ENCODE measurements at regions not wholly inside any gene's neighbourhood (a gene's known extent, or its start where the extent isn't known, plus 50 kb on each side); places are given as distances from the start of the nearest gene placed in this dataset.
"Not testable (repeated sequence)": the region's sequence is repeated elsewhere in the genome, so short reads cannot be mapped to it uniquely, and the experiment has no call there.

DNA sequence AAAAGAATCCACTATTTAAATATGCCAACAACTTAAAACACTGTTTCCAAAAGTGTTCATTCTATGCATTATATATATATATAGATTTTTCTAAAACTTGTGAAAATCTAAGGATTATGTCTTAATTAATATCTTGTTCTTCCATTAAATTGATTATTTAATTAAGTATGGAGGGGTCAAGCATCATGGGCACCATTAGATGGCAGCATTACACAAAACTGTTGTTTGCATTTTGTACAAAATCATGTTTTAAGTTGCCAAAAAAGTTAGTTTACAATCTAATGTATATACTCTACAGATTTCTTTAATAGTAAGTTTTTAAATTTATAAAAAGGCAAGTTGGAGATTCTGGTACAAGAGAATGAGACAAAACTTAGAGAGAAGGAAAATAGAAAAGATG is 213.2 kb upstream of the EDNRB start:
- Histone ChIP-seq H3K36me3 (ENCODE audit: insufficient read depth, low read length) (no peaks in the 10 kb centered on the region), H3K4me1 (ENCODE audit: control insufficient read depth, insufficient read depth, low read length, unreplicated experiment) (no peaks in the 10 kb centered on the region), H3K4me3 (ENCODE audit: low read depth, low read length) (no peak overlapping the region), H3K79me2 (ENCODE audit: control insufficient read depth, insufficient read depth, low read length, unreplicated experiment) (no peaks in the 10 kb centered on the region), H3K27ac (ENCODE audit: low read depth, low read length) (no peak overlapping the region), H3K27me3 (ENCODE audit: insufficient read depth, low read length) (peaks cover 43% of the 10 kb centered on the region), H2AFZ (ENCODE audit: low read length, unreplicated experiment) (no peak overlapping the region)

DNA sequence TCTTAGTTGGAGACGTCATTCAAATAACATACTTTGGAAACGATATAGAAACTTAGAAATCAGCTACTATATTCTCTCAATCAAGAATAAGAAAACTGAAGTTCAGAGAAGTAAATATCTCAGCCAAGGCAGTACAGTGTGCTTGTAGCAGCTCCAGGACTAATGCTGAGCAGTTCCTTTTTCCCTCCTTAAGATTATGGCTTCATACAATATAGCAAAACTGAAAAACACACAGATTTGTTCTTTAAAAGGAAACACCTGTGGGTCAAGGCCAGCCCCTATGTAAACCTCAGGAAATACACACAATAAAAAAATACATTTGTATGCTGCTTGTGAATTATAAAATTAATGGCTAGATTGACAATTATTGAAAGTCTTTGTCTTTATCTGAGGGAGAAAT is 212.7 kb upstream of the EDNRB start:
- Histone ChIP-seq H3K79me2 (ENCODE audit: control insufficient read depth, insufficient read depth, low read length, unreplicated experiment) (no peaks in the 10 kb centered on the region), H3K4me3 (ENCODE audit: low read depth, low read length) (no peak overlapping the region), H3K36me3 (ENCODE audit: insufficient read depth, low read length) (no peaks in the 10 kb centered on the region), H3K27ac (ENCODE audit: low read depth, low read length) (no peak overlapping the region), H3K4me1 (ENCODE audit: control insufficient read depth, insufficient read depth, low read length, unreplicated experiment) (no peaks in the 10 kb centered on the region), H2AFZ (ENCODE audit: low read length, unreplicated experiment) (no peak overlapping the region), H3K27me3 (ENCODE audit: insufficient read depth, low read length) (peaks cover 46% of the 10 kb centered on the region)

DNA sequence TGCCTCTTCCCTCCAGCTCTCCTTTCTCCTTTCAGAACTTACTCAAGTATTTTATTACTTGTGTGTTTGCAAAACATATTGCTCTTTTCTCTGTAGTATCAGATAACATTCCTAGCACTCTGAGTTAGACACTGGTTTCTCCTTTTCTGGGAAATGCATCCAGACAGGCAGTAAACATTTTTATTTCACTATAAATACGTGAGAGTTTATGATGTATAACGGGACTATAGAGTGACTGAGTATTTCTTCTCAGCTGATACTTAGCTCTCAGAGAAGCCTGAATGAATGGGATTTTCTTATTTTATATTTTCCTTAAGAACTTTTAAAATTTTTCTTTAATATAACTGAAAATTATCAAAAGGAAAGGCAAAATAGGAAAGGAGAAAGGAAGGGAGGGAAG is 211.2 kb upstream of the EDNRB start:
- Histone ChIP-seq H3K27me3 (ENCODE audit: insufficient read depth, low read length) (peaks cover 46% of the 10 kb centered on the region), H3K27ac (ENCODE audit: low read depth, low read length) (no peak overlapping the region), H3K36me3 (ENCODE audit: insufficient read depth, low read length) (no peaks in the 10 kb centered on the region), H3K79me2 (ENCODE audit: control insufficient read depth, insufficient read depth, low read length, unreplicated experiment) (no peaks in the 10 kb centered on the region), H3K4me3 (ENCODE audit: low read depth, low read length) (no peak overlapping the region), H2AFZ (ENCODE audit: low read length, unreplicated experiment) (no peak overlapping the region), H3K4me1 (ENCODE audit: control insufficient read depth, insufficient read depth, low read length, unreplicated experiment) (no peaks in the 10 kb centered on the region)

DNA sequence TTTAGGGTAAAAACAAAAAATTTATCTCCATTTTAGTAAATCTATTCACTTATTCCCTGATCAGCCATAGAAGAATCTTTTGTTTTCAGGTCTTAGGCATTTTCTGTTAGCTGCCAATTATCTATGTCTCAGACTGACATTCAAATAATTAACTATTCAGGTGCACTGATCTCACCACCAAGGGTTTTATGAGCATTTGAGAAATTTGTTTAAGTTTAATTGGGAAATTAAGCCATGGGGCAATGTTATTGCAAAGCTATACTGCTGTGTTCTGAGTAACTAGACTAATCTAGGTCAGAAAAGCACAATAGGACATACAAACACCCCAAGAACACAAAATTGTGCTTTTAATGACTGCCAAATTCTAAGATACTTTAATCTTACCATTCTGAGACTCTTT is 210.7 kb upstream of the EDNRB start:
- Histone ChIP-seq H2AFZ (ENCODE audit: low read length, unreplicated experiment) (no peak overlapping the region), H3K4me1 (ENCODE audit: control insufficient read depth, insufficient read depth, low read length, unreplicated experiment) (no peaks in the 10 kb centered on the region), H3K27ac (ENCODE audit: low read depth, low read length) (no peak overlapping the region), H3K79me2 (ENCODE audit: control insufficient read depth, insufficient read depth, low read length, unreplicated experiment) (no peaks in the 10 kb centered on the region), H3K36me3 (ENCODE audit: insufficient read depth, low read length) (no peaks in the 10 kb centered on the region), H3K27me3 (ENCODE audit: insufficient read depth, low read length) (peaks cover 46% of the 10 kb centered on the region), H3K4me3 (ENCODE audit: low read depth, low read length) (no peak overlapping the region)

DNA sequence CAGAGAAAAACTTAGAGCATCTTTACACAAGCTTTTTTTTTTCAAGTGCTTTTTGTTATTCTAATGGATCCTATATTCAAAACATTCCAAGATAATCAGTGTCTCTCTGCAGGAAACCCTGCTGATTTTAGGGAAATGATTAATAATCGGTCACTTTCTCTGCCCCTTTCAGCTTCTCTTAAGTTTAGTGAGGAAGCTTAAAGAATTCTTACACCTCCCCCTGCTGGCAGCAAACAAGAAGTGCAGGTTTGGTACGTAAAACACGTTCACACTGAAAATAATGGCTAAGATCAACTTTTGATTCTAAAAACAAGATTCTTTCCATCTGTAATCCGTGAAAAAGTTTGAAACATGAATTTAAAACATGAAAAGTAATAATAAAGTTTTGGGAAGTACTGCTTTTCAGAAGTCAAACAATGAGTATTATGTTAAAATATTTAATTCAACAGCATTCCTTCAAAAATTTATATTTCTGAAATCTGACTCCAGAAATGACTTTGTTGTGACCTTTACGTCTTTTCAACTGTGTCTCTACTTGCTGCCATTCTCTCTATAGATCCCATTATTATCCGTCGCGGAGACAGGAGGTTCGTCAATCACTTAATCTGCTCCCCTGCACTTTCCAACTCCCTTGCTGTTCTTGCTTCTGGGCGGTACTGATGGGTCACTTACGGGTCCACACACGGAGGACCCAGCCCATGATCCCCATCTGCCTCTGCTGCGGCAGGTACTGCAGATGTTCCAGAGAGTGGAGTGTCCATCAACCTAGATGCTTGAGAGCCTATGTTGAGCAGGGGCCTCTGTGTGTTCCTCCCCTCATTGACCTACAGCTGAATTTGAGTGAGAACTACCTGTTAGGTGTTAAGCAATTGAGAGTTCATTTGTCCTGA is 203.1 kb upstream of the EDNRB start:
- H3K36me3 ChIP-seq (ENCODE audit: insufficient read depth, low read length), result no peaks in the 10 kb centered on the region
- H3K27ac ChIP-seq (ENCODE audit: low read depth, low read length), result no peak overlapping the region
- H3K4me3 ChIP-seq (ENCODE audit: low read depth, low read length), result peak overlapping the region; percentile 40
- H3K27me3 ChIP-seq (ENCODE audit: insufficient read depth, low read length), result peaks cover 7% of the 10 kb centered on the region
- no peaks in the 10 kb centered on the region for H3K4me1 ChIP-seq (ENCODE audit: control insufficient read depth, insufficient read depth, low read length, unreplicated experiment)
- no peaks in the 10 kb centered on the region for H3K79me2 ChIP-seq (ENCODE audit: control insufficient read depth, insufficient read depth, low read length, unreplicated experiment)
- H2AFZ ChIP-seq (ENCODE audit: low read length, unreplicated experiment), result peak overlapping the region; percentile 15

DNA sequence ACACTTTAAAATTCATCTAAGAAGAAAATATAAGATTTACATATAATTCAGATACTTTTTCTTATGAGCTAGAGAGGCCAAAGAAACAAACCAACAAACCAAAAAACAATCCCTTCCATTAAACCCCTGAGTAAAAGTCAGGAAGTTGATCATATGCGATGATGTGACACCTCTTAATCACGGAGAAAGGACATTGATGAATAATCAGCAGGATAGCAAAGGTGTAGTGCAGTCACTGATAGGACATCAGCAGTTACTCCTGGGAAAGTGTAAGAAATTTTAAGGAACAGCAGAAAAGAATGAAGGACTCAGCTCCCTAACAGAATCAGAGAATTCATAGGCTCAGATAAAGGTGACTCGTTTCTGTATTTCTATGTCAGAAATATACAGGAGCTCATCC is 202.4 kb upstream of the EDNRB start:
- no peak overlapping the region for H2AFZ ChIP-seq (ENCODE audit: low read length, unreplicated experiment)
- H3K27me3 ChIP-seq (ENCODE audit: insufficient read depth, low read length), result peaks cover 5% of the 10 kb centered on the region
- H3K79me2 ChIP-seq (ENCODE audit: control insufficient read depth, insufficient read depth, low read length, unreplicated experiment), result no peaks in the 10 kb centered on the region
- H3K4me3 ChIP-seq (ENCODE audit: low read depth, low read length), result peak overlapping the region; percentile 40; the same call in 1 of the 2 replicates
- no peaks in the 10 kb centered on the region for H3K36me3 ChIP-seq (ENCODE audit: insufficient read depth, low read length)
- no peak overlapping the region for H3K27ac ChIP-seq (ENCODE audit: low read depth, low read length)
- H3K4me1 ChIP-seq (ENCODE audit: control insufficient read depth, insufficient read depth, low read length, unreplicated experiment), result no peaks in the 10 kb centered on the region

DNA sequence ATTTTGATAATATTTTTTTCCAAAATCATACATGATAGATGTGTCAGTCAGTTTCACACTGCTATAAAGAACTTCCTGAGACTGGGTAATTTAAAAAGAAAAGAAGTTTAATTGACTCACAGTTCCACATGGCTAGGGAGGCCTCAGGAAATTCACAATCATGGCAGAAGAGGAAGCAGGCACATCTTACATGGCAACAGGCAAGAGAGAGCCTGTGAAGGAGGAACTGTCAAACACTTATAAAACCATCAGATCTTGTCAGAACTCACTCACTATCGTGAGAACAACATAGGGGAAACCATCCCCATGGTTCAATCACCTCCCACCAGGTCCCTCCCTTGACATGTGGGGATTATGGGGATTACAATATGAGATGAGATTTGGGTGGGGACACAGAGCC is 201.5 kb upstream of the EDNRB start:
- H3K4me3 ChIP-seq (ENCODE audit: low read depth, low read length); H3K27me3 ChIP-seq (ENCODE audit: insufficient read depth, low read length); H3K4me1 ChIP-seq (ENCODE audit: control insufficient read depth, insufficient read depth, low read length, unreplicated experiment); H3K36me3 ChIP-seq (ENCODE audit: insufficient read depth, low read length); H2AFZ ChIP-seq (ENCODE audit: low read length, unreplicated experiment); H3K27ac ChIP-seq (ENCODE audit: low read depth, low read length); H3K79me2 ChIP-seq (ENCODE audit: control insufficient read depth, insufficient read depth, low read length, unreplicated experiment): not testable (repeated sequence)

DNA sequence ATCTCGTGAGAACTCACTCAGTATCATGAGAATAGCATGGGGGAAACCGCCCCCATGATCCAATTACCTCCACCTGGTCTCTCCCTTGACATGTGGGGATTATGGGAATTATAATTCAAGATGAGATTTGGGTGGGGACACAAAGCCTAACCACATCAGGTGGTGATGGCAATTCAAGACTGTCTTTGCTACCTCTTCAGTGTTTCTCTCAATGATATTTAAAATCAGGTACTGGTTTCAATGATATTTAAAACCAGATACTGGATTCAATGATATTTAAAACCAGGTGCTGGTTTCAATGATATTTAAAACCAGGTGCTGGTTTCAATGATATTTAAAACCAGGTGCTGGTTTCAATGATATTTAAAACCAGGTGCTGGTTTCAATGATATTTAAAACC is 198.4 kb upstream of the EDNRB start:
- not testable (repeated sequence) for H3K4me3 ChIP-seq (ENCODE audit: low read depth, low read length); H2AFZ ChIP-seq (ENCODE audit: low read length, unreplicated experiment); H3K4me1 ChIP-seq (ENCODE audit: control insufficient read depth, insufficient read depth, low read length, unreplicated experiment); H3K27me3 ChIP-seq (ENCODE audit: insufficient read depth, low read length); H3K36me3 ChIP-seq (ENCODE audit: insufficient read depth, low read length); H3K79me2 ChIP-seq (ENCODE audit: control insufficient read depth, insufficient read depth, low read length, unreplicated experiment); H3K27ac ChIP-seq (ENCODE audit: low read depth, low read length)

DNA sequence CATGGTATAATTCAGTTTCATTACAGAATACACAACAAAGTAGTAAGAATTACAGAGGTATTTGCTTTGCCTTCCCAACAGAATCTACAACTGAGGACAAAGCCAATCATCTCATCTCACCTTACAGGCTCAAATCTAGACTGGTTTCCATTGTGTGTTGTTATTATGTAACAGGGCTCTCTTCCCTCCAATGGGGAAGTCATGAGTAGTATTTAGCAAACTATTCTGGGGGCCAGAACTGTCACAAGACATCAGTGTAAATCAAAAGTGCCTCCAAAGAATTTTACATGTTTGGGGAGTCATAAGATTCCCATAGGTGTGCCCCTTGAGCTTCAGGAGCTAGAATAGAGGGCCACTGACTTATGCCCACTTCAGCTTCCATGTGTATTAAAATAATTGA is 187.0 kb upstream of the EDNRB start:
- H3K36me3 ChIP-seq (ENCODE audit: insufficient read depth, low read length), result no peaks in the 10 kb centered on the region
- H3K27ac ChIP-seq (ENCODE audit: low read depth, low read length), result no peak overlapping the region
- H3K4me1 ChIP-seq (ENCODE audit: control insufficient read depth, insufficient read depth, low read length, unreplicated experiment), result peaks cover 11% of the 10 kb centered on the region
- no peaks in the 10 kb centered on the region for H3K79me2 ChIP-seq (ENCODE audit: control insufficient read depth, insufficient read depth, low read length, unreplicated experiment)
- no peak overlapping the region for H3K4me3 ChIP-seq (ENCODE audit: low read depth, low read length)
- no peak overlapping the region for H2AFZ ChIP-seq (ENCODE audit: low read length, unreplicated experiment)
- H3K27me3 ChIP-seq (ENCODE audit: insufficient read depth, low read length), result no peaks in the 10 kb centered on the region

DNA sequence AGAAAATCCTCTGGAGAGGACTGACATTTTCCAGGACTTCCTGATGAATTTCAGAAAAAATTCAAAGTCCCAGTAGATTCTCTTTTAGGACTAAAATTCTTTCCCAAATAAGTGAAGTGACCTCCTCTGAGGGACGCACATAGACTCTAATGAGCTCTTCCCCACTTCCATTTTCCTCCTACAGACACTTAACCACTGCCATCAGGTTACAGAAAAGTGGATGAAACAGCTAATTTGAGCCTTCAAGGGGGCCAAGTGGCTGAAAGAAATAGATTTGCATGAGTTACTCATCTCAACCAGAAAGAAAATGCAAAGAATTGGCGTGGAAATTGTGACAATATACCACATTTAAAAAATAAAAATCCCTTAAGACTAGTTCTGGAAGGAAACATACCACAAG is 185.3 kb upstream of the EDNRB start:
- Histone ChIP-seq H3K27me3 (ENCODE audit: insufficient read depth, low read length) (no peaks in the 10 kb centered on the region), H2AFZ (ENCODE audit: low read length, unreplicated experiment) (no peak overlapping the region), H3K36me3 (ENCODE audit: insufficient read depth, low read length) (no peaks in the 10 kb centered on the region), H3K27ac (ENCODE audit: low read depth, low read length) (no peak overlapping the region), H3K79me2 (ENCODE audit: control insufficient read depth, insufficient read depth, low read length, unreplicated experiment) (no peaks in the 10 kb centered on the region), H3K4me3 (ENCODE audit: low read depth, low read length) (no peak overlapping the region), H3K4me1 (ENCODE audit: control insufficient read depth, insufficient read depth, low read length, unreplicated experiment) (peaks cover 11% of the 10 kb centered on the region)

DNA sequence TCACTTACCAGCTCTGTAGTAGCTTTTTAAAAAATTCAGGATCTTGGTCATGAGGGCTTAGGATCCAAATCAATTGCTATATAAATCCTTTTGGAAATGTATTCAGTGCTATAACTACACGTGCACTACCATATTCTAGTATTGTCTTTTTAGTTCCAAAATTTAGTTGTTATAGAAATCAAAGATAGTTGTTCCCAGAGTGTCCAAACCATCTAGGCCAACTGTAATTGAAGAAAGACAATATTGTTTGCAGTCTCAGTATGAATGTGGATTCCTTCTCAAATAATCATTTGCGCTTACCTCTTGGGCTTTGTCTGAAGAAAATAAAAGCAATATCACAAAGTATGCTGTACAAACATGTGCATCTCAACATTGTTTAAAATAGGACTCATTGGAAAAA is 184.1 kb upstream of the EDNRB start:
- no peaks in the 10 kb centered on the region for H3K36me3 ChIP-seq (ENCODE audit: insufficient read depth, low read length)
- no peaks in the 10 kb centered on the region for H3K79me2 ChIP-seq (ENCODE audit: control insufficient read depth, insufficient read depth, low read length, unreplicated experiment)
- peak overlapping the region; percentile 0 for H2AFZ ChIP-seq (ENCODE audit: low read length, unreplicated experiment)
- H3K4me3 ChIP-seq (ENCODE audit: low read depth, low read length), result peak overlapping the region; percentile 6; the same call in 1 of the 2 replicates
- peaks cover 11% of the 10 kb centered on the region for H3K4me1 ChIP-seq (ENCODE audit: control insufficient read depth, insufficient read depth, low read length, unreplicated experiment)
- peak overlapping the region; percentile 88 for H3K27ac ChIP-seq (ENCODE audit: low read depth, low read length)
- no peaks in the 10 kb centered on the region for H3K27me3 ChIP-seq (ENCODE audit: insufficient read depth, low read length)
